ENCODE measurements at regions not wholly inside any gene's neighbourhood (a gene's known extent, or its start where the extent isn't known, plus 50 kb on each side); places are given as distances from the start of the nearest gene placed in this dataset.

GRCh38 chr6:159110013-159110412 is 59.2 kb upstream of the FNDC1 start:
- DNase-seq: no peak
- H3K27me3 ChIP-seq: no peaks in the 10 kb centered on the region
- in situ Hi-C loops (cut with MboI; ENCODE audit: low pct_ligation_motif_present in 1 of 4, low pct_unique_long_range_greater_than_20kb in 1 of 4, low sequenced_read_pairs in 3 of 4) (loop anchor here in 2 of 4 donors (25.0 kb wide), 2 partner anchors 398 to 423 kb away; no protein-coding TSS in a partner anchor), intact Hi-C loops (cut with DNase I; ENCODE audit: low total_unique reads) (no loop called here)
- H3K36me3 ChIP-seq: no peaks in the 10 kb centered on the region
- 30 to 36% methylated on average over 1 to 3 of the region's 3 CpGs for WGBS, 2 donors (ENCODE audit: low coverage in 1 of 2)
- no peaks in the 10 kb centered on the region for H3K9me3 ChIP-seq
- TF ChIP-seq CTCF (IDR thresholded peaks at IDR 0.05): peak; percentile 42 to 55 (median 45)
- TF ChIP-seq POLR2AphosphoS5 (IDR thresholded peaks at IDR 0.05): no peak
- TF ChIP-seq EP300 (IDR thresholded peaks at IDR 0.05; ENCODE audit: low read depth): no peak
- no peak overlapping the region for H3K4me3 ChIP-seq
- H3K4me1 ChIP-seq: peaks cover 0 to 5% (median 0%) of the 10 kb centered on the region in 4 donors
- no peak overlapping the region for H3K27ac ChIP-seq

GRCh38 chr6:159109391-159109790 is 59.8 kb upstream of the FNDC1 start:
- Histone ChIP-seq H3K4me3 (no peak overlapping the region), H3K9me3 (no peaks in the 10 kb centered on the region), H3K36me3 (no peaks in the 10 kb centered on the region), H3K27me3 (no peaks in the 10 kb centered on the region), H3K27ac (no peak overlapping the region), H3K4me1 (peaks cover 0 to 5% (median 0%) of the 10 kb centered on the region in 4 donors)
- TF ChIP-seq EP300 (IDR thresholded peaks at IDR 0.05; ENCODE audit: low read depth) (no peak), POLR2AphosphoS5 (IDR thresholded peaks at IDR 0.05) (no peak), POLR2A (IDR thresholded peaks at IDR 0.05) (no peak), CTCF (IDR thresholded peaks at IDR 0.05) (no peak)
- intact Hi-C loops (cut with DNase I; ENCODE audit: low total_unique reads): no loop called here
- in situ Hi-C loops (cut with MboI; ENCODE audit: low pct_ligation_motif_present in 1 of 4, low pct_unique_long_range_greater_than_20kb in 1 of 4, low sequenced_read_pairs in 3 of 4): loop anchor here in 3 of 4 donors (10.0 to 25.0 kb wide), 5 partner anchors 65 to 422 kb away; partner anchors contain the start of genes RSPH3 (in 2 of the 3) and TAGAP (in 1 of the 3)
- DNase-seq: no peak
- WGBS, 2 donors (ENCODE audit: low coverage in 1 of 2): 60% methylated on average over 1 of the region's 1 CpG; no CpG with 5 or more reads in 1 of the 2 donors

- in situ Hi-C loops (cut with MboI; ENCODE audit: low pct_ligation_motif_present in 1 of 4, low pct_unique_long_range_greater_than_20kb in 1 of 4, low sequenced_read_pairs in 3 of 4): loop anchor here in 3 of 4 donors (10.0 to 25.0 kb wide), 5 partner anchors 64 to 421 kb away; partner anchors contain the start of genes RSPH3 (in 2 of the 3) and TAGAP (in 1 of the 3)
- no peaks in the 10 kb centered on the region for H3K36me3 ChIP-seq
- 95 to 100% methylated on average over 5 to 10 of the region's 10 CpGs for WGBS, 2 donors (ENCODE audit: low coverage in 1 of 2)
These were observed 60.7 kb upstream of the FNDC1 start for GRCh38 chr6:159108426-159108985.

More at GRCh38 chr6:159108426-159108985, 60.7 kb upstream of the FNDC1 start:
- no peaks in the 10 kb centered on the region for H3K27me3 ChIP-seq
- peaks cover 0 to 5% (median 0%) of the 10 kb centered on the region in 4 donors for H3K4me1 ChIP-seq
- intact Hi-C loops (cut with DNase I; ENCODE audit: low total_unique reads): no loop called here
- no peaks in the 10 kb centered on the region for H3K9me3 ChIP-seq
- no peak overlapping the region for H3K4me3 ChIP-seq
- TF ChIP-seq POLR2A (IDR thresholded peaks at IDR 0.05): no peak
- no peak for TF ChIP-seq EP300 (IDR thresholded peaks at IDR 0.05; ENCODE audit: low read depth)
- TF ChIP-seq CTCF (IDR thresholded peaks at IDR 0.05): no peak
- TF ChIP-seq POLR2AphosphoS5 (IDR thresholded peaks at IDR 0.05): no peak
- DNase-seq: no peak
- H3K27ac ChIP-seq: no peak overlapping the region
